Left kidney (tissue), 1 donor: ENCODE measurements at regions not wholly inside any gene's neighbourhood (a gene's known extent, or its start where the extent isn't known, plus 50 kb on each side); places are given as distances from the start of the nearest gene placed in this dataset.

Experiments used
- DNase-seq: peaks from one replicate; pipeline ENCODE4 v3.0.0-alpha.2; 2013

DNA sequence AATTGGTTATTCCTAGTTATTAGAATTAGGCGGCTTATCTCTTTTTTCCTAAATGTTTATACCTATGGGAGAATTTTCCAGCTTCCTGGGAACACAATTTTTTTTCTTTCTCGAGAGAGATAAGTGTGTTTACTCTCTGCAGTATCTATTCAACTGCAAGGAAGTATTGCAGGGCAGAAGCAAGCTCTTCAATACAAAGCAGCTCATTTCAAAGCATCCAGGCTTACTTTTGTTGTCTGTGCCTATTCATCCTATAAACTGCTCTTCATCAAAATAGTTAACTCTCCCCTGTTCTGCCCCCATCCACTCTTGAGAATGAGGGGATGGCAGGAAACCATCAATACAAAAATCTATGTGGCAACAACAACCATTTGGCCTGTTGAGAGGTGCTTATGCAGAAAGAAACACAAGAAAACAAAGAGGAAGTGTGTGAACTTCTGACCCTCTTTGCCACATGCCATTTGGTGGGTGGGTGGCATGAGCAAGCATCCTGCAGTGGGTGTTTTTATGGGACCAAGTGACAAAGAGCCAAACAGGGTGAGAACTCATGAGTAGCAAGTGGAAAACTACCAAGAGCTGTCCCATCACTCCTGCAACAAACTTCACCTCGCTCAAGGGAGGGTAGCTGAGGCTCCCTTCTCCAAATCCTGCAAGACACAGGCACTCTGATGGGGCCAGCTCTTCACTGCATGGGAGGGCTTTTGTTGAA lies 50.6 kb upstream of the MRPS6 start:
- no peak for DNase-seq

DNA sequence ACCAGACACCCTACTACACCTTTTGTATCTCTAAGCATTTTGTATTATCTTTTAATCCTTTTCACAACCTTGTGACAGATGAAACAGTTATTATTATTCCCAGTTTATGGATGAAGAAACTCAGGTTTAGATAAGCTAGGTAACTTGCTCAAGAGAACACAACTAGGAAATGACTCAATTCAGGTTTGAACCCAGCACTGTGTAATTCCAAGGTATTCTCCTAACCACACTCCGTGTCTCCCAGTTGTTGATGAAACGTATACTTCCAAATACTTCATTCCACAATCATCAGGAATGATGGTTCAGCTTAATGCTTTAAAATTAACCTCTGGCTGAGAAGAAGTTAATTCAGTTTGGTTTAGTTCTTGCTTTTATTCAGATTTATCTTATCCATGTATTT lies 51.7 kb upstream of the MRPS6 start:
- DNase-seq, result no peak

DNA sequence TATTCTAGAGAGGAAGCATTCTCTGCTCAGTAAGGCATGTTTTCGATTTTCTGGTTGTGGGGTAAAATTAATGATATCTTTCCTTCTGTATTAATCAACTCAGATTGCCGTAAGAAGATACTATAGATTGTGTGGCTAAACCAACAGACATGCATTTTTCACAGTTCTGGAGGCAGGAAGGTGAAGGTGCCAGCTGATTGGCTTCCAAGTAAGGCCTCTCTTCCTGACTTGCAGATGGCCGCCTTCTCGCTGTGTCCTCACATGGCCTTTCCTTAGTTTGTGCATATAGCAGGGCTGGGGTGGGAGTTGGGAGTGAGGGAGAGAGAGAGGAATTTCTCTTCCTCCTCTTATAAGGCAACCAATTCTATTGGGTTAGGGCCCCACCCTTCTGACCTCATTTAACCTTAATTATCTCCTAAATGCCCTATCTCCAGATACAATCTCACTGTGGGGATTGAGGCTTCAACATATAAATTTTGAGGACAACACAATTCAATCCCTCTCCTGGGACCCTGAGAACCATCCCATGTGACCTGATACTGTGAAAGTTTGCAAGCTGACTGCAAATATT lies 52.3 kb upstream of the MRPS6 start:
- no peak for DNase-seq

DNA sequence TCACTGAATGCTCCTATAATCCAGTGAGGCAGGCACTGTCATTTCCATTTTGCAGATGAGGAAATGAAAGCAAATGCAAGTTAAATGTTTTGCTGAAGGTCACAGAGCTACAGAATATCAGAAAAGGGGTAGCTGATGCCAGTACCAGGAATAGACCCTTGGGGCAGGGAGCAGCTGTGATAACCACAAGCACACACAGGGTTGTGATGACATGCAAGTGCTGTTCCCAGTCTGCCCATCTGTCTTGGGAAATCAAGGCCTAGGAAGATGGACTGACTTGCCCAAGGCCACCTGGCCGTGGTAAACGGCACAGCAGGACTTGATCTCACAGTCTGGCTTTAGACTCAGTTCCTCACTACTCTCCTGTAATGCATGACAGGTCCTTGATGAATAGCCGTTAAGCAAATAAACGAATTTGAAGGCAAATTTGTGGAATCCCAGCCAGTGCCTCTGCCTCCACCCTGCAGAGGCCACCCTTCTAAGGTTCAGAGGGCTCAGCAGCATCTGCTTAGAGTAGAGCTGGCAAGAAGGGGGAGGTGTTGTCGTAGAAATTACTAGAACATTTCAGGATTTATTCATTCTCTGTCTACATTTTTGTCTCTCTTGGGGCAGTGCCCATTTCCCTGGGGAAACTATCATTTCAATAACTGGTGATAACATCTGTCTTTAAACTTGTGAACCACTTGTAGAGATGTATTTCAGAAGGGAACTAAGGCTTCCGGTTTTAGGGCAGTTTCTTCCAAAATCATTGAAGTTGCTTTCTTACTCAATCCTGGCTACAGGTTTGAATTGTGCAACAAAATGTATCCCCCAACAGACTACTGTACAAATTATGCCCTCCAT lies 53.2 kb upstream of the MRPS6 start:
- no peak for DNase-seq

DNA sequence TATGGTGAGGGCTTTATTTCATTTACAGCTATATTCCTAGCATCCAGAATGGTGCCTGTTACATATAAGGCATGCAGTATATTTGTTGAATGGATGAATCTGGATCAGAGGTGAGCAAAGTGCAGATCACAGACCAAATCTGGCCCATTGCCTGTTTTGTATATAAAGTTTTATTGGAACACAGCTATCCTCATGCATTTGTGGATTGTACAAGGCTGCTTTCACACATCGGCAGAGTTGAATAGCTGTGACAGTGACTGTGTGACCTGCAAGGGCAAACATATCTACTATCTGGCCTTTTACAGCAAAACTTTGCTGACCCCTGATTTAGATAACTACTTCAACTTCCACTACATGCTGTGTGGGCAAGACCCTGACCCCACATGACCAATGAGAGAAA lies 54.0 kb upstream of the MRPS6 start:
- DNase-seq, result no peak

DNA sequence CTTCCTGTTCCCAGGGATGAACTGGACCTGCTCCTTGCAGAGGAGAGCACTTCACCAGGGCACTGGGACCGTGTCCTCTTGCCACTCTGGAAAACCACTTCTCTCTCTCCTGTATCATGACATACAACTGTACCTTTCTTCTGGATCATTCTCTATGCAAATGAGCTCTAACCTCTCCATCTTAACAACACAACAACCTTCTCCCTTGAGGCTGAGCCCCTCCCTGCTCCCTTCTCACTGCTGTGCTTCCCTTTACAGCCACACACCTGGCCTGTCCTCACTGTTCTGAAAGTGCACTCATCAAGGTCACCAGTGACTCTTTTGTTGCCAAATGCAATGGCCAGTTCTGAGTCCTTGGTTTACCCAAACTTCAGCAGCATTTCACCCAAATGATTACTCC lies 54.5 kb upstream of the MRPS6 start:
- no peak for DNase-seq

DNA sequence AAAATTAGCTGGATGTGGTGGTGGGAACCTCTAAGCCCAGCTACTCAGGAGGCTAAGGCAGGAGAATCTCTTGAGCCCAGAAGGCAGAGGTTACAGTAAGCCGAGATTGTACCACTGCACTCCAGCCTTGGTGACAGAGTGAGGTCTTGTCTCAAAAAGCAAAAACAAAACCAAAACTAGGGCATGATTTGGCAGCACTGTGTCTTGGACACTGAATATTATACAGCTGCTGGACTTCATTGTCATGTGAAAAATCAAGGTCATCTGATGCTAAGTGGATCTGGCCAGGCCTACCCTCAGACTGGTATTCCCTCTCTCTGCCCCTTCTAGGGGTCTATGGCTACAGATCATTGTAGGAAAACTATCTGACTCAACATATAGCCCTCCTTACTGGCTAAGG lies 55.2 kb upstream of the MRPS6 start:
- no peak for DNase-seq

DNA sequence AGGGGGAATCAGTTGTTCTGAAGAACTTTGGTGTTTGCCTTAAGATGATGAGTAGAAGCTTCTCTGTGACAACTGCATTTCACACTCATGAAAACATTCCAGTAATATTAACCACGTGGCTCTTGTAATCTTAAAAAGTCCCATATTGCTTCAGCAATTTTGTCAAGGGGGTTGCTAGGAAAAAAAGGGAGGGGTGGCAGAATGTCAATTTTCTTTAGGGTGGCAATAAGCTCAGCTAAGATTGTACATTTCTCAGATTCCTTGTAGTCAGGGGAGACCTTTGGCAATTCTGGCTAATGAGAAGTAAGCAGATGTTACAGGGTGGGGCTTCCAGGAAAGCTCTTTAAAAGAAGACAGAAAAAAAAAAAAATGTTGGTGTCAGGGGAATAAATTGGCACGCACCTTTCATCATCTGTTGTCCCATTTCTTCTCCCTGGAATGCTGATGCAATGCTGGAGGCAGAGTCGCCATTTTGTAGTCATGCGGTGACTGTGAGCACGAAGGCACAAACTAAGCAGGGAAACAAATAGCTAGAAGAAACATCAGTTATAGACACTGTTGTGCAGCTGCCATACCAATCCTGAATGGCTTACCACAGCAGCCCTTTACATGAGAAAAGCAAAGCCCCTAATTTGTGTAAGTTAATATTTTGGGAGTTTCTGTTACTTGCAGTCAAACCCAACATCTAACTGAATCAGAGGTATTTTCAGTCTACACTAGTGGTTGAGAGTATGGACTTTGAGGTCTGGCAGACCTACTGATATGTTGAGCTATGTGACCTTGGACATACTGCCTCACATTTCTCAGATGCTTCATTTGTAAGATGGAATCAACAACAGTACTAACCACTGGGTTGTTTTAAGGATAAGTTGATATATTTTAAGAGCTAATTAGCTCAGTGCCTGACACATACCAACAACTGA lies 56.1 kb upstream of the MRPS6 start:
- DNase-seq, result no peak

DNA sequence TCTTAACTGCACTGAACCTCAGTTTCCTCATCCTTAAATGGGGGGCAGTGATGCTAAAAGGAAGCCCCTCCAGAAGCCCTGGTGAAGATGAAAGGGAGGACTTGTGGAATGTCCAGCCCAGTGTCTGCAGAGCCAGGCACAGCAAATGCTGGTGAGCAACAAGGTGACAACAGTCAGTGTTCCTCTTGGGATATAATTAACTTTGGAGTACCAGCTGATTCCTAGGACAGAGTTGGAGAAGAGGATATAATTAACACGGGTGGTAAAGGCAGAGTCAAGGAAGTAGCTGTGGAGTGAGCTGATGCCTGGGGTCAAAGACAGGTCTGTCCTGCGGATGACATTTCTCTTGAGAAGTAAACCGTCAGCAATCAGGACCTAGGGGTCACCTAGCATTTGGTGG lies 60.7 kb upstream of the MRPS6 start:
- no peak for DNase-seq

DNA sequence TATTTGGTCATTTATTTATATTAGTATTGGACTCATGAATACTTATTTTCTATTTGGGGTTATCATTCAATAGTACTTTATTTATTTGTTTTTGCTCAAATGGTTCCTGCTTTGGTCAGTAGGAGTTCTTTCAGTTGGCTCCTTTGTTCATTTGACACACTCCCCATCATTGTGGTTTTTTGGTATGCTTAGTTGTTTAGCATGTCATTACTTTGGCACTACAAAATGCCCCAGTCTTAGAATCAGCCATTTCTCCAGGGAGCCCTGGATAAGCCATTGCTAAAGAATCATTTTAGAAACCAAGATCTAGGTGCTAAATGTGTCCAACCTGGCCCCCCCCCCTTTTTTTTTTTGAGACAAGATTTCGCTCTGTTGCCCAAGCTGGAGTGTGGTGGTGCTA lies 61.7 kb upstream of the MRPS6 start:
- no peak for DNase-seq

DNA sequence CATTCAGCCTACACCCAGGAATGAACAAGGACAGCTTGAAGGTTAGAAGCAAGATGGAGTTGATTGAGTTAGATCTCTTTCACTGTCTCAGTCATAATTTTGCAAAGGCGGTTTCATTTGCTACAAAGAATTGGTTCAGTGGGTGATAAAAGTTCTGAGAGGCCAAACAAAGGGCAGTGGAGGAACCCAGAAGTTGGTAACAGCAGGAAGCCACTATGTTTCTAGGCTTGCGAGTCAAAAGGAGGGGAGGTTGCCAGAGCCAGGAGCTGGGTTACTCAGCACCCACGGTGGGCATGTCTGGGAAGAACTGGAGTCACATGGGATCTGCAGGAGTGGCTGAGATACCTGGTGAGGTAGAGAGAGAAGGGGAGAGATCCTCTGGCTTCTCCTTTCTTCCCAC lies 64.2 kb upstream of the MRPS6 start:
- no peak for DNase-seq

DNA sequence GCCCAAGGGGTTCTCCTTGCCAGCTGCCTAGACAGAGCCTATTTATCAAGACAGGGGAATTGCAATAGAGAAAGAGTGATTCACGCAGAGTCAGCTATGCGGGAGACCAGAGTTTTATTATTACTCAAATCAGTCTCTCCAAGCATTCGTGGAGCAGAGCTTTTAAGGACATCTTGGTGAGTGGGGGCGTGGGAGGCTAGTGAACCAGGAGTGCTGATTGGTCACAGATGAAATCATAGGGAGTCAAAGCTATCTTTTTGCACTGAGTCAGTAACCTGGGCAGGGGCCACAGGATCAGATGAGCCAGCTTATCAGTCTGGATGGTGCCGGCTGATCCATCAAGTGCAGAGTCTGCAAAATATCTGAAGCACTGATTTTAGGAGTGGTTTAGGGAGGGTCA lies 64.8 kb upstream of the MRPS6 start:
- DNase-seq, result no peak

DNA sequence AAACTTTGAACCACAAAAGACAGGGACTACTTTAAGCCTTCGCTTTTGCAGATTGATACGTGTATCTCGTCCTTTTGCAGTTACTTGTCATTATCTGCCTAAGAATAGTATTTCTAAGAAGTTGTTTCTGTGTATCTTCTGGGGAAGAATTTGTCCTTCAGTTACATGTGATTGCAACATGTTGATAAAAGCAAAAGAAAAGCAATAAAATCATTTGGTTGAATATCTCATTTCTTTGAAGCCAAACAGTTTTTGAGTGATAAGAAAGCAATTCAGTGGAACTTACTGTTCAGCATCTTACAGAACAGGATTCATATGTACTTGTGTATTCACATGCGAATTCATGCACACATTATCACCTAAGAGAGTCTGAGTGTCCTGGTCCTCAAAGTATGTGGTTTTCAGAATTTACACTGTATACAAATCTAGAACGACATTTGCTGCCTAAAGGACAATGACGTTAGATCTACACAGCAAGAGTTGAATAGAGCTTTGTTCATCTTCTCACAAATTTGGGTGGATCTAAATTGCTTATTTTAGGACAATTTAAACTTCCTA lies 66.7 kb upstream of the MRPS6 start:
- DNase-seq, result no peak

DNA sequence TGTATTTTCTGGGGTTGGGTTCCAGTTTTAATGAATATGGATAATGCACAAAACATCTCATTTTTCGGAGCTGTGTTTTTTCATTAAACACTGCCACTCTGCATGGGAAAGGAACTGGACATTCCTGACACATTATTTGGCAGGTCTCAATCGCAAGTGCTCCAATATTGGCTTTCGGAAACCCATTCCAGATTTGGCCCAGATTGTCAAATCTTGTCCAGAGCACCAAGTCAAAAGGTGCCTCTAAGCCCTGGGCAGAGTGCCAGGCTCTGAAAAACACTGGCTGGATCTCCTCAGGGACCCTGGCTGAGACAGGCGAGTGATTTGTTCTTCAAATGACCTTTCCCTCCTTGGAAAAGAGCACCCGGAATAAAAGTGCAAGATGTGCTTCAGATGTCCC lies 68.4 kb upstream of the MRPS6 start:
- DNase-seq, result no peak

DNA sequence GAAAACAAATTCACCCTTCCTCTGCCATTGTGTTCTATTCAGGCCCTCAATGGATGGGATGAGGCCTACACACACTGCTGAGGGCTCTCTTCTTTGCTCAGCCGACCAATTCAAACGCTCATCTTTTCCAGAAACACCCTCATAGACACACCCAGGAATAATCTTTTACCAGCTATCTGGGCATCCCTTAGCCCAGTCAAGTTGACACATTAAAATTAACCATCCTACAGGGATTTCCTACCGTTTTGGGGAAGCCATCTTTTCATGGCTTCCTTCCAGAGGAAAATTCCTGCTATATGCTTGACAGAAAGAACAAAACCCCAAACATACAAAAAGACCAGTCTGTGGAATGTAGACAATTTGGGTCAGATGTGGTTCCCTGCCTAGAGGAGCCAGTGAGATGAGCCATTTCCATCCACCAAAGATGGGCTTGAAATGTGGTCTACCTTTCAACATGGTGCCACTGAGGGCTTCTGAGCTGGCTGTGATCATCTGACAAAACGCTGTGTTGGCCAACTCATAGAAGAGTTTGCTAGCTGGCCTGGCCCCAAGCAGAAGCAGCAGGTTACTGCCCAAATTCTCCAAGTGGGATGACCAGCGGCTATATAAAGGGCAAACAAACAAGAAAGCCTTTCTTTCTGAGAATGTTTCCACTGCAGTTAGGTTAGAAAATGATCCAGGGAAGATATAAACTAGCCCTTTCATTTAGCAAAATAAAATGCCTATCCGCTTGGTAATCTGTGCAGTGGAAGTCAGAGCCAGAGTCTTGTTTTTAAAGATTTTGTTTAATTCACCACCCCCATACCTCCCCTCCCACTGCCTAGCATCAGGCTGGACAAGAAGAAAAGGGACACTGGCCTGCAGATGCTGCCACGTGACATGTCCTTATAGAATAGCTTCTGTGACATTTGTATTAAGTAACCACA lies 69.1 kb upstream of the MRPS6 start:
- DNase-seq, result no peak

DNA sequence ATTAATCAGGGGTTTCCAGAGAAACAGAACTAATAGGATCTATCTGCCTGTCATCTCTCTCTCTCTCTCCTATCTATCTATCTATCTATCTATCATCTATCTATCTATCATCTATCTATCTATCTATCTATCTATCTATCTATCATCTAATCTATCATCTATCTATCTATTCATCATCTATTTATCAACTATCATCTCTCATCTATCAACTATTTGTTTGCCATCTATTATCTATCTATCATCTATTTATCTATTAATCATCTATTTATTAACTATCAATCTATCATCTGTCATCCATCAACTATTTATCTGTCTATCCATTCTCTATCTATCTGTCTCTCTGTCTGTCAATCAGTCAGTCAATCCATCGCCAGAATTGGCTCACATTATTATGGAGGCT lies 70.0 kb upstream of the MRPS6 start:
- DNase-seq, result no peak

DNA sequence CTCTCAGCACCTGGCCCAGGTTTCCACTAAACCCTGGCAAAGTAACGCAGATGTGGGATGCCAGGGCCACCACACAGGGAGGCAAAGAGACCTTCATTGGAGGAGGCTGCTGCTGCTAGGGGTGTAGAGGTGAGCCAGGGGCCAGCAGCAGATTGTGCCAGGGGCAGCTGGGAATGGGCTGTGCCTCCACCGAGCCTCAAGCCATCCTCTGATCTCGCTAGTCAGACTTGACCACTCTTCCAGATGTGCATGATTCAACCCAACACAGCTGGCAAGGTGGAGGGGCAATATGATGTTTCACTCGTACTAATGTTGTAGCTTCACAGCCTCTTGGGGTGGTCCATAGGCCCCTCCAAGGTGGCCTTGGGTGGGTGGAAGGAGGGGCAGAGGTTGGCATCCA lies 73.0 kb upstream of the MRPS6 start:
- DNase-seq, result no peak

DNA sequence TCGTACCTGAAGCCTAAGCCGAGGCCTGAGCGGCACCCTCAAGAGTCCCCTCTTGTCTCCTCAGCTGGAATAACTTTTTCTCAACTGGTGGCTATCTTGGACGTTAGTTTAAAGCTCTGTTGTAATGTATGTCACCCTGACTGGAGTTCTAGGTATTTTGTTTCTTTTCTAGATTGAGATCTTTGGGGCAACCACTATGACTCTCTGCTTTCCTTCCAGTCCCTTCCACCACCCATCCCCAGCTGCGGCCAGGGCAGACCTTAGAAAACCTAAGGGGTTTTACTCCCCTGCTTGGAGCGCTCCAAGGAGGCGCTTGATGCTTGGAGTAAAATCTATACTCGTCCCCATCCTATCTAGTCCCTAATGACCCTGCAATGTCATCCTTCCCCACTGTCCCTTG lies 74.6 kb upstream of the MRPS6 start:
- no peak for DNase-seq

DNA sequence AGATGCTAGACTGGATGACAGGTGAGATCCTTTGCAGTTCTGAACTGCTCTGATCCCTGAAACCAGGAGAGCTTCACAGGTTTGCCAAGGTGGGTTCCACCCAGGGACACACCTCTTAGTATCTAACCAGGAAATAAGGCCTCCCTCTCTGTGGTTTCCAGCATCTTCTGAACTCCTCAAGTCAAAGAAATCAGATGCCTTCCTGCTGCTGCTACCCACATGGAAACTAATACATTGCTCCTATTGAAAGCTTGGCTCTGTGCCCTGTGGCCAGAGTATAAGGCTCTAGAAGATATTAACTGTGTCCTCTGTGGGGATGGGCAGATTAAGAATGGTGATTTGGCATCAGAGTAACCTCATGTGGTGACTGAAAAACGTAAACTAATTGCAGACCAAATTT lies 75.0 kb upstream of the MRPS6 start:
- no peak for DNase-seq

DNA sequence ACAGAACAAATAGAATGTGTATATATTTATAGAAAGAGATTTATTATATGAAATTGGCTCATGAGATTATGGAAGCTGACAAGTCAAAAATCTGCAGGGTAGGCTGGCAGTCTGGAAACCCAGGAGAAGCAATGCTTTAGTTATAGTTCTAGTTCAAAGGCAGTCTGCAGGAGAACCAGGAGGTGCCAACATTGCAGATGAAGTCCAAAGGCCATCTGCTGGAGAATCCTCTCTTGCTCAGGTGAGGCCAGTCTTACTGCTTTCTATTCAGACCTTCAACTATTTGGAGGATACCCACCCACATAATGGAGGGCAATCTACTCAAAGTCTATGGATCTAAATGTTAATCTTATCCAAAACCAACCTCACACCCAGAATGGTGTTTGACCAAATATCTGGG lies 75.9 kb upstream of the MRPS6 start:
- no peak for DNase-seq

DNA sequence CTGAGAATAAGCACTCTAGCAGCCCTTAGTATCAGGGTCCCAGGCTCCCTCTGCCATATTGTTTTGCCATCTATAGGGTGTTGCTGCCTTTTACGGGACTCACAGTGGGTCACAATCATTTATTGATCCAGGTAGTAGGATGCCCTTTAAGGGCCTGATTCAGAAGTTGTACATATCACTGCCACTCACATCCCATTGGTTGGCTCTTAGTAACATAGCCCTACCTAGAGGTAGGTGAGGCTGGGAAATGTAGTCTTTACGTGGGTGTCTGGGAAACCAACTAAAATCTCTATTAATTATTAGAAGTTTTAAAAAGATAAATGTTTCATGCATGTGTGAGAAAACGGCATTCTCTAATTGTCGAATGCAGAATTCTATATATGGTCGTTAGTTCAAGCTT lies 78.8 kb upstream of the ATP5PO start:
- no peak for DNase-seq
